GM12892 (cell line): ENCODE measurements at regions not wholly inside any gene's neighbourhood (a gene's known extent, or its start where the extent isn't known, plus 50 kb on each side); places are given as distances from the start of the nearest gene placed in this dataset.

Experiments used
- POLR2A ChIP-seq: IDR thresholded peaks from 2 replicates; pipeline ENCODE4 v1.6.1; 2011; ENCODE audit warnings: low read depth, low read length, control low read depth
- POLR2AphosphoS5 ChIP-seq: IDR thresholded peaks from 2 replicates; pipeline ENCODE4 v1.6.1; 2011; ENCODE audit warnings: low read depth, low read length, control low read depth
- TAF1 ChIP-seq: IDR thresholded peaks from 2 replicates; pipeline ENCODE4 v1.6.1; 2011; ENCODE audit warnings: low read depth, mild to moderate bottlenecking, control low read depth, low read length, borderline replicate concordance

DNA sequence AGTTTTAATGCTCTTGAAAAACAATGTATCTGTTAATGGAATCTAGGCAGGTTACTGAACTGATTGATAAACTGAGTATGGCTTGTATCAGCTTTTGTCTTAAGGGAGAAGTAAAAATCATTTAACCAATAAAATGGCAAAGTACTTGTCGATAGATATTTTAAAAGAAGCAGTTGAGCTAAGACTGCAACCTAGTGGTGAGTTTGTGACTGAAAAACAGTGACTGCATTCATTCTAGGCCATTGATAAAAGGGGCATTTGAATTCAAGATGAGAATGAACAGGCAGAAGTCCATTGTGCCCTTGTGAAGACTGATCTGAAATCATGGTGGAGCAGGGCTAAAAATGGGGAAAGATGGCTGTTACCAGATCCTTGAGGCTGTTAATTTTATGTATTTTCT lies 59.4 kb upstream of the MSTN start:
- no peak for TF ChIP-seq POLR2A
- TF ChIP-seq TAF1: no peak
- no peak for TF ChIP-seq POLR2AphosphoS5
